CD4-positive, alpha-beta T cell treated with Interleukin-21 for 1 hour (primary cell): ENCODE measurements at regions not wholly inside any gene's neighbourhood (a gene's known extent, or its start where the extent isn't known, plus 50 kb on each side); places are given as distances from the start of the nearest gene placed in this dataset.

Experiments used
- DNase-seq: peaks from one replicate; pipeline ENCODE4 v3.0.0-alpha.2; 2020

- DNase-seq = no peak
Observed at GRCh38 chr12:67593041-67593440, 55.5 kb upstream of the DYRK2 start.

DNA sequence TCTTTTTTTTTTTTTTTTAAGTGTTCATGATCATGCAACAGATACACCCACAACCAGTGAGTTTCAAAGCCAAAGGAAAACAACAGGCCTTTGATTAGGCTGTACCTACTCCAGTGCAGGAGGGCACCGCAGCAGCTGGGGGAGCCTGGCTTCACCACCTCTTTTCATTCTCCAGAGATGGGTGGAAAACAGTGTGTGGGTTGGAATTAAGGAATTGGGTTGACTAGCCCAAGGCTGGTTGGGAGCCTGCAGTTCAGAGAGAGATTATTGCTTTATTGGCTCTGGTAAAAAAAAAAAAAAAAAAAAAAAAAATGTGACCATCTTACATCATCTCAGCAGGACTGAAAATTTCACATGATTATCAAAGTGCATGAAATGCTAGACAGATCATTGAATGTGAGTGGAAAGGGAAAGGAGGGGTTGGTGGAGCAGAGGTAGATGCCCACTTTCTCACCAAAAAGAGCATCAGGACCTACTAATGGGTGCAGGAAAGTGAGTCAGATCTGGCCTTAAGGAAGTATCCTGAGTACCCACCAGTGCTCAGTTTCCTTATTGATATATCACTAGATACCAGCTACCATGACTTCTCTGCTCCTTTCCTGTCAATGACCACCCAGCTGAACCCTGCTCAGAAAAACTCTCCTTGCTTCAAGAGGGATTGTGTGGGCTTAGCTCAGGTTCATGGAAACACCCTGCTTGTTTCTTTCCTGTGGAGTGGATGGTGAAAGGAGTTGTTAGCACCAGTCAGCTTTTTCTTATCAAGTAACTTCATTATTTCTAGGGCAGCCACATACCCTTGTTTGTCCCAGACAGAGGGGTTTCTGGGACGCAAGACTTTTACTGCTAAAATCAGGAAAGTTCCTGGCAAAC is 54.8 kb upstream of the DYRK2 start:
- DNase-seq = no peak

GRCh38 chr12:67594888-67595287 is 53.7 kb upstream of the DYRK2 start:
- DNase-seq = no peak

DNA sequence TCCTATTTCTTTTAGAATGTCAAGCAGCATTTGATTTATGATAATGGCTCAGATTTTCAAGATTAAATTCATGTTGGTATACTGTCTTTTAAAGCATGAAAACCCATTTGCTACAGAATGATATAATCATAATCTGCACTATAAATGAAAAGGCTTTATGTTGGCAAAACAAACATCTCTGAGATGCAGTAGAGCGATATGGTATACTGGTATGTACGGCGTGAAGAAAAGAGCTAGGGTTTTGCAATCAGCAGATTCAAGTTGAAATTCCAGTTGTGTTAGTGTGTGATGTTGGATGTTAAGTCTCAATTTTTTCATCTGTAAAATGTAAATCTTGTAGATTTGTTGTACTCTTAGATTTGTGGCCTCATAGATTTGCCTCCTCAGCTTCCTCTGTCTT is 53.2 kb upstream of the DYRK2 start:
- DNase-seq = no peak

GRCh38 chr12:67598598-67598997 is 49.9 kb upstream of the DYRK2 start:
- DNase-seq = no peak
